GM21381 (cell line): ENCODE measurements at regions not wholly inside any gene's neighbourhood (a gene's known extent, or its start where the extent isn't known, plus 50 kb on each side); places are given as distances from the start of the nearest gene placed in this dataset.

Source experiments
- ATAC-seq: cut with Tn5 transposase; IDR thresholded peaks from one replicate; pipeline ENCODE4 v1.9.1; 2021; ENCODE audit warnings: mild to moderate bottlenecking, moderate library complexity; ENCODE audit not compliant: unreplicated experiment

DNA sequence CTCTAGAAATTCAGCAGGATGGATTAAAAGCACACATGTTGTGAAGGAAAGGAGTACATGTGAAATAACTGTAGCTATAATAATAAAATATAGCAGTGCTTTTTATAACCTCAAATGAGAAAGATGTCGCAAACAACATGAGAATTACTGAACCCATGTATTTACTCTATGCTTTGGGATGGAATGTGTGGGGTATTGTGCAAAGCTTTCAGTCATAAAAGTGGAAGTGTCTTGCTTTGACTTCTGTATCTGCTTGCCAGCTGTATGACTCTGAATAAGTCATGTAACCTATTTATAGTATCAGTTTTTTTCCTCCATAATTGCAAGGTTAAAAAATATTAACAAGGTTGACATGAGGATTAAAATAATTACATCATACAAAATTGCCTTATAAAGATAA lies 519.3 kb upstream of the CADM2 start:
- no peak for ATAC-seq

GRCh38 chr3:84440291-84440690 lies 518.5 kb upstream of the CADM2 start:
- no peak for ATAC-seq

DNA sequence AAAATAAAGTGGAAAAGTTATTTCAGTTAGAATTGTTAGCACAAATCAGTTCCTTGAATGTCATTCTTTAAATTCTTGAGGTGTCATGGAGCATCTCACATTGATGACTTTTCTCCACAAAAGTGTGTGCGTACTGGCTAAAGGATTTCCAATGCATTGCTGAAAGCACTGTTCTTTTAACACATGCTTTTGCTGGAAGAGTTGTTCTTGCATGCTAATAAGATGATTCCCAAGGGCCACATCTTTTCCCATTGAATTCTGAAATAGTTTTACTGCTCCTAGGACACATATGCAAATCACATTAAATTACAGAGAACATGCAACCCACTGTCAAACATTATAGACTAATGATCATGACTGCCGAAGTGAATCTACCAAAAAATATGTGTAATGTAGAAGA lies 516.3 kb upstream of the CADM2 start:
- no peak for ATAC-seq

- no peak for ATAC-seq
These were observed 513.9 kb upstream of the CADM2 start for GRCh38 chr3:84444726-84445521.

DNA sequence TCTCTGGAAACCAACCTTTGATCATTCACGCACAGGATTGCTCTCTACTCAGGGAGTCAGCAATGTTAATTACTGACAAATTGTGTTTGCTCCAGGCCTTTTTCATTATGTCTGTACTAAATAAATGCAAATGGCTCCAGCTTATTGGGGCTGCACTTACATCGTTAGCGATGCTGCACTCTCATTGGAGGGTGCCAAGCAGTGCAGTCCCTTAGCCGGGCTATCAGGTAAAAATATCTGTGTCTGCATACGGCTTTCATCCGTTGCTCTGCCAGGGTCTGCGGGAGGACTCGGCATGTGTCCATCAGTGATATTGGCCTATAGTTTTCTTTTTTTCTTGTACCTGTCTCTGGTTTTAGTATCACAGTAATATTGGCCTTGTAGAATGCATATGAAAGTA lies 471.5 kb upstream of the CADM2 start:
- ATAC-seq, result no peak

DNA sequence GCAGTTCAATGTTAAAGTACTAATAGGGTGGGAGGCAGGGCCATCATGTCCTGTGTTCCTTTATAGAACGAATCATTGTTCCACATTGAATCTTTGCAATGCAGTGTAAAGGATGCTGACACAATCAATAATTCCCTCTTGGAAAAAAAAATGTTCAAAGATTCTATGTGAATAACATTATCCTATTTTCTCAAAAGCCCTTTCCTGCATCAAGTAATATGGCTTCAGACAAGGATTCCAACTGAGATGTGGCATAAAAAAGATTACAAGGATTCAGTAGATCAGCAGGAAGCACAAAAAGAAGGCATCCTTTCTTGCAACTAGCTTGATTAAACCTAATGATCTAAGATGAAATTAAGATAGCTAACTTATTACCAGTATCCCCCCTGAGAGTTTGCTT lies 454.0 kb upstream of the CADM2 start:
- no peak for ATAC-seq

DNA sequence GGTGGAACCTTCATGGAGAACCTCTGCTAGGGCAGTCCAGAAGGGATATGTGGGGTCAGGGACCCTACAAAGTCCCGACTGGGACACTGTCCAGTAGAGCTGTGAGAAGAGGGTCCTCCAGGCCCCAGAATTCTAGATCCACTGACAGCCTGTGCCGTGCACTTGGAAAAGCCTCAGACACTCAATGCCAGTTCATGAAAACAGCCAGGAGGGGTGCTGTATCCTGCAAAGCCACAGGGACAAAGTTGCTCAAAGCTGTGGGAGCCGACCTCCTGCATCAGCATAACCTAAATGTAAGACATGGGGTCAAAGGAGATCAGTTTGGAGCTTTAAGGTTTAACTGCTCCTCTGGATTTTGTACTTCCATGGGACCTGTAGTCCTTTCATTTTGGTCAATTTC lies 448.8 kb upstream of the CADM2 start:
- ATAC-seq, result no peak

DNA sequence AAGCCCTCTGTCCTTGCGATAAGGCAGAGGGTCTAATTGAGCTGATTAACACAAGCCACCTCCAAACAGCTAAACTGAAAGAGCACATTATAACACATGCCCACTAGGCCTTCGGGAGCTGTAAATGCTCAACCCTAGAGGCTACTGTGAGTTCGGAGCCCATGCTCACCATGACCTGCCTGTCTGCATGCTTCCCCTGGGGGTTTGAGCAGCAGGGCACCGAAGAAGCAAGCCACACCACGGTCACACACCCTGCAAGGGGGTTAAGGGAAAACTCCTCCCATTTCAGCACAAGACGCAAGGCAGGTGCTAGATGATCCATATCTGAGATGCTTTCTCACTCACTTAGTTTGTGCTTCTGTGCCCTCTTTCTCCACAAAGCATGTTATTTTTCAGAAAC lies 435.9 kb upstream of the CADM2 start:
- ATAC-seq, result no peak

- no peak for ATAC-seq
These were observed 421.9 kb upstream of the CADM2 start for GRCh38 chr3:84536916-84537315.

GRCh38 chr3:84538597-84538996 lies 420.2 kb upstream of the CADM2 start:
- ATAC-seq, result no peak

GRCh38 chr3:84547207-84547606 lies 411.6 kb upstream of the CADM2 start:
- ATAC-seq, result no peak

GRCh38 chr3:84547971-84548970 lies 410.5 kb upstream of the CADM2 start:
- ATAC-seq, result peak; percentile 83

GRCh38 chr3:84555629-84556028 lies 403.2 kb upstream of the CADM2 start:
- no peak for ATAC-seq

- ATAC-seq, result no peak
These were observed 392.5 kb upstream of the CADM2 start for GRCh38 chr3:84566256-84566655.

DNA sequence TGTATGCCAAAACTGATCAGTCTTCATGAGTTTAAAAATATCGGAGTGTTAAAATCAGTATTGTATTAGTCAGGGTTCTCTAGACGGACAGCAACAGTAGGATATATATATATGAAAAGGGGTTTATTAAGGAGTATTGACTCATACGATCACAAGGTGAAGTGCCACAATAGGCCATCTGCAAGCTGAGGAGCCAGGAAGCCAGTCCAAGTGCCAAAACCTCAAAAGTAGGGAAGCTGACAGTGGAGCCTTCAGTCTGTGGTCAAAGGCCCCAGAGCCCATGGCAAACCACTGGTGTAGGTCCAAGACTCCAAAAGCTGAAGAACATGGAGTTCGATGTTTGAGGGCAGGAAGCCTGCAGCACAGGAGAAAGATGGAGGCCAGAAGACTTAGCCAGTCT lies 391.0 kb upstream of the CADM2 start:
- no peak for ATAC-seq

DNA sequence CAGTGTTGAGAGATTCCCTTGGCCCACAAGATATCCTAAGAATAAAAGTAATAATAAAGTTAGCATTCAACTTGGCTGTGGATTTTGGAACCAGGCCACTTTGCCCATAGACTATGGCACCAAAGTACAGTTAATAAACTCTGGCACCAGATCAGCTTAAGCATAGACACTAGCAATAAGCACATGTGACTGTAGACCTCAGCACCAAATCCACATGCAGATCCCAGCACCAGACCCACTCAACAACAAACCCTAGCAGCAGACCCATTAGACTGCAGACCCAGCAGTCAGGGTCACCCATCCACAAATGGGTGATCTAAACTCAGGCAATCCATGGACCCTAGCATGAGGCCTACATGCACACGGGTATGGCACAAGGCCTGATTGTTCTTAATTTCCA lies 384.8 kb upstream of the CADM2 start:
- ATAC-seq, result no peak

DNA sequence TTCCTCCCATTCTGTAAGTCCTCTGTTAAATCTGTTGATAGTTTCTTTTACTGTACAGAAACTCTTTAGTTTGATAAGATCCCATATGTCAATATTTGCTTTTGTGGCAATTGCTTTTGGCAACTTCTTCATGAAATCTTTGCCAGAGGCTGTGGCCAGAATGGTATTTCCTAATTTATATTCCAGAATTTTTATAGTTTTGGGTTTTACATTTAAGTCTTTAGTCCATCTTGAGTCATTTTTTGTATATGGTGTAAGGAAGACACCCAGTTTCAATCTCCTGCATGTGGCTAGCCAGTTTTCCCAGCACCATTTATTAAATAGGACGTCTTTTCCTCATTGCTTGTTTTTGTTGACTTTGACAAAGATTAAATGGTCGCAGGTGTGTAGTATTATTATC lies 372.4 kb upstream of the CADM2 start:
- no peak for ATAC-seq

DNA sequence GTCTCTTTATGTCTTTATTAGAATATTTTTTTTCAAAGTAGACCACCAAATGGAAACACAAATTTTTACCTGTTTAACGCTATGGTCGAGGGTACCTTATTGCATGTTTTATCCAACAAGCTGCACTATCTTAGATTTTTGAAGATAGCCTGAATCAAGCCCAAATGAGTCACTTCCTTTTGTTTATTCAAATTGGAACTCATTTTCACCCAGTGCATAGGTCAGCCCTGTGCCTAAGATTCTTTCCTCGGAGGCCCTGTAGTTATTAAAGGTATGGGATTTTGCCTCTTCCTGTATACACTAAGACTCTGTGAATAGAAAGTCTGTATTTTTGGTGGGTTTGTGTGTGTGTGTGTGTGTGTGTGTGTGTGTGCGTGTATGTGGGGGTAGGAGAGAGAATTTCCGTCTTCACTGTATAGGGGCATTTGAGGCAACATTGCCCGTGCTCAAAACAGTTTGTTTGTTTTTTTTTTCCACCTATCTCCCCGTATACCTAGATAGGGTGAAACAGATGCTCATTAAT lies 358.0 kb upstream of the CADM2 start:
- no peak for ATAC-seq

GRCh38 chr3:84601303-84601702 lies 357.5 kb upstream of the CADM2 start:
- ATAC-seq, result no peak

GRCh38 chr3:84621823-84622222 lies 337.0 kb upstream of the CADM2 start:
- no peak for ATAC-seq

GRCh38 chr3:84634668-84635067 lies 324.1 kb upstream of the CADM2 start:
- ATAC-seq, result no peak

- ATAC-seq, result no peak
These were observed 321.5 kb upstream of the CADM2 start for GRCh38 chr3:84637272-84637671.
